ENCODE measurements at regions not wholly inside any gene's neighbourhood (a gene's known extent, or its start where the extent isn't known, plus 50 kb on each side); places are given as distances from the start of the nearest gene placed in this dataset.

DNA sequence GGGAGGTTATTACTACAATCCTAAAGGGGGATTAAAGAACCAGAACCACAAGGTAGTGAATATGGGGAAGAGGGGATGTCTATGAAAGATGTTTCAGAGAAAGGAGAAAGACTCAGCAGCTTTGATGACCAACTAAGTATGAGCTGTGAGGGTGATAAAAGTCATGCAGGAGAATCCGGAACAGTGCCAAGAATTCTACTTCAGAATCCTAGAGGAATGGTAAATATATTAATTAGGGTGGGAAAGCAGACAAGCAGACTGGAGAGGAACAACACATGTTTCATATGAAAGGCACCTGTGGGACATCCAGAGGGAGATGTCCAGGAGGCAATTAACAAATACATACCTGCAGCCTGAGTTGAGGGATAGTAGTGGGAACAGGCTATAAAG is 642.2 kb upstream of the DIPK2B start:
- H3K9me3 Mint-ChIP-seq, result no peaks in the 10 kb centered on the region
- no peaks in the 10 kb centered on the region for H3K4me1 ChIP-seq (ENCODE audit: control insufficient read depth in 1 of 2, insufficient read depth in 2 of 2, low read length in 2 of 2)
- WGBS (ENCODE audit: insufficient coverage), result no CpG with 5 or more reads among the region's 1 CpG
- no peaks in the 10 kb centered on the region for H3K9me3 ChIP-seq (replicated peaks in 1 of 2; ENCODE audit: control insufficient read depth in 1 of 2, insufficient read depth in 1 of 2, low read length in 2 of 2)
- H2AFZ ChIP-seq (ENCODE audit: insufficient read depth, low read depth, low read length, poor library complexity, severe bottlenecking), result no peak overlapping the region
- no peak overlapping the region for H3K4me2 ChIP-seq (replicated peaks; ENCODE audit: extremely low read depth, low read length, poor library complexity, severe bottlenecking)
- no peak overlapping the region for H3K4me3 Mint-ChIP-seq
- no peak overlapping the region for H3K27ac ChIP-seq (ENCODE audit: low read depth in 1 of 2, low read length in 2 of 2)
- no peak overlapping the region for H3K4me3 ChIP-seq (replicated peaks in 1 of 3; ENCODE audit: low read depth in 2 of 3, low read length in 3 of 3)
- peaks cover 0 to 20% of the 10 kb centered on the region in 2 donors for H3K27me3 ChIP-seq (ENCODE audit: control insufficient read depth in 2 of 2, insufficient read depth in 2 of 2, low read length in 2 of 2)
- H3K36me3 ChIP-seq (replicated peaks in 1 of 2; ENCODE audit: control insufficient read depth in 1 of 2, insufficient read depth in 2 of 2, low read length in 2 of 2), result no peaks in the 10 kb centered on the region
- H4K20me1 ChIP-seq (ENCODE audit: insufficient read depth, low read length), result no peaks in the 10 kb centered on the region
- no peak overlapping the region for H3K27ac Mint-ChIP-seq
- no peaks in the 10 kb centered on the region for H3K79me2 ChIP-seq (ENCODE audit: insufficient read depth, low read length)
- intact Hi-C loops (cut with micrococcal nuclease), result no loop called here
- no peak overlapping the region for H3K9ac ChIP-seq (ENCODE audit: insufficient read depth, low read length, poor library complexity, severe bottlenecking)
- H3K36me3 Mint-ChIP-seq, result no peaks in the 10 kb centered on the region
- peaks cover 8% of the 10 kb centered on the region for H3K4me1 Mint-ChIP-seq
- H3K27me3 Mint-ChIP-seq (ENCODE audit: low read depth in 3 of 3), result peaks cover 0 to 31% (median 1%) of the 10 kb centered on the region in 3 donors
- no peak for DNase-seq
- TF ChIP-seq, protein P1, sequence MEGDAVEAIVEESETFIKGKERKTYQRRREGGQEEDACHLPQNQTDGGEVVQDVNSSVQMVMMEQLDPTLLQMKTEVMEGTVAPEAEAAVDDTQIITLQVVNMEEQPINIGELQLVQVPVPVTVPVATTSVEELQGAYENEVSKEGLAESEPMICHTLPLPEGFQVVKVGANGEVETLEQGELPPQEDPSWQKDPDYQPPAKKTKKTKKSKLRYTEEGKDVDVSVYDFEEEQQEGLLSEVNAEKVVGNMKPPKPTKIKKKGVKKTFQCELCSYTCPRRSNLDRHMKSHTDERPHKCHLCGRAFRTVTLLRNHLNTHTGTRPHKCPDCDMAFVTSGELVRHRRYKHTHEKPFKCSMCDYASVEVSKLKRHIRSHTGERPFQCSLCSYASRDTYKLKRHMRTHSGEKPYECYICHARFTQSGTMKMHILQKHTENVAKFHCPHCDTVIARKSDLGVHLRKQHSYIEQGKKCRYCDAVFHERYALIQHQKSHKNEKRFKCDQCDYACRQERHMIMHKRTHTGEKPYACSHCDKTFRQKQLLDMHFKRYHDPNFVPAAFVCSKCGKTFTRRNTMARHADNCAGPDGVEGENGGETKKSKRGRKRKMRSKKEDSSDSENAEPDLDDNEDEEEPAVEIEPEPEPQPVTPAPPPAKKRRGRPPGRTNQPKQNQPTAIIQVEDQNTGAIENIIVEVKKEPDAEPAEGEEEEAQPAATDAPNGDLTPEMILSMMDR (IDR thresholded peaks at IDR 0.05), result no peak

DNA sequence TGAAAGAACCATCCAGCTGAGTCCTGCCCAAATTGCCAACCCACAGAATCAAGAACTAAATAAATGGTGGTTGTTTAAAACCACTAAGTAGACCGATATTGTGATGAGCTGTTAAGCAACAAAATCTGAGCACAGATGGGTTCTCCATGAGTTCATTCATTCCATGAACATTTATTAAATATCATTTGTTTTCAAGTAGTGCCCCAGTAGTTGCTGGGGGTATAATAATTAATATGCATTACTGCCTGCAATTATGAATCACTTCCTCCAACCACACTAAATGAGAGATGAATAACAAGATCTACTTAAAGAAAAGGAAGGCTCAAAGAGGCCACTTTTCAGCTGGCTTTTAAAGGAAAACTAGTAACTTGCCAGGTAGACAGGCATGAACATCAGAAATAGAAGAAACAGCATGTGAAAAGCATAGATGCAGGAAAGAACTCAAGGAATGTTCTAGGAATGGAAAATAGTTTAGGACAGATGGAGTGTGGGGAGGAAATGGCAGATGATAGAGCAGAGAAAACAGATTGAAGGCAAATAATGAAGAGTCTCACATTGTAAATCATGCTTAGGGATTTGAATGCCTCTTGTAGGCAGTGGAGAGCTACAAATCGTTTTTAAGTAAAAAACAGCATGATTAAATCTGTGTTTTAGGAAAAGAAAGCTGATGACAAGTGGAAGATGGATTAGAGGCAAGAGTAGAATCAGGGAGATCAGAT is 641.7 kb upstream of the DIPK2B start:
- TF ChIP-seq, protein P1 (IDR thresholded peaks at IDR 0.05), result no peak
- intact Hi-C loops (cut with micrococcal nuclease), result no loop called here
- no peak for DNase-seq
- no peaks in the 10 kb centered on the region for H3K9me3 Mint-ChIP-seq
- H3K9me3 ChIP-seq (replicated peaks in 1 of 2; ENCODE audit: control insufficient read depth in 1 of 2, insufficient read depth in 1 of 2, low read length in 2 of 2), result no peaks in the 10 kb centered on the region
- H3K27ac Mint-ChIP-seq, result no peak overlapping the region
- no peaks in the 10 kb centered on the region for H3K36me3 Mint-ChIP-seq
- no peaks in the 10 kb centered on the region for H4K20me1 ChIP-seq (ENCODE audit: insufficient read depth, low read length)
- H3K4me1 Mint-ChIP-seq, result peaks cover 8% of the 10 kb centered on the region
- peaks cover 0 to 34% (median 1%) of the 10 kb centered on the region in 3 donors for H3K27me3 Mint-ChIP-seq (ENCODE audit: low read depth in 3 of 3)
- peaks cover 0 to 20% of the 10 kb centered on the region in 2 donors for H3K27me3 ChIP-seq (ENCODE audit: control insufficient read depth in 2 of 2, insufficient read depth in 2 of 2, low read length in 2 of 2)
- H3K27ac ChIP-seq (ENCODE audit: low read depth in 1 of 2, low read length in 2 of 2), result no peak overlapping the region
- H3K4me1 ChIP-seq (ENCODE audit: control insufficient read depth in 1 of 2, insufficient read depth in 2 of 2, low read length in 2 of 2), result no peaks in the 10 kb centered on the region
- no peak overlapping the region for H3K4me3 ChIP-seq (replicated peaks in 1 of 3; ENCODE audit: low read depth in 2 of 3, low read length in 3 of 3)
- H3K4me3 Mint-ChIP-seq, result no peak overlapping the region
- no peak overlapping the region for H3K9ac ChIP-seq (ENCODE audit: insufficient read depth, low read length, poor library complexity, severe bottlenecking)
- no CpG with 5 or more reads among the region's 2 CpGs for WGBS (ENCODE audit: insufficient coverage)
- no peak overlapping the region for H2AFZ ChIP-seq (ENCODE audit: insufficient read depth, low read depth, low read length, poor library complexity, severe bottlenecking)
- no peak overlapping the region for H3K4me2 ChIP-seq (replicated peaks; ENCODE audit: extremely low read depth, low read length, poor library complexity, severe bottlenecking)
- H3K36me3 ChIP-seq (replicated peaks in 1 of 2; ENCODE audit: control insufficient read depth in 1 of 2, insufficient read depth in 2 of 2, low read length in 2 of 2), result no peaks in the 10 kb centered on the region
- no peaks in the 10 kb centered on the region for H3K79me2 ChIP-seq (ENCODE audit: insufficient read depth, low read length)
